Adrenal gland (tissue), 9 donors: ENCODE measurements at regions not wholly inside any gene's neighbourhood (a gene's known extent, or its start where the extent isn't known, plus 50 kb on each side); places are given as distances from the start of the nearest gene placed in this dataset.

Experiments used
- DNase-seq, 7 donors: peaks; one replicate each; pipeline ENCODE4 v3.0.0-alpha.2; 2019 to 2020
- H3K27ac ChIP-seq, 5 donors: fragments of 200-600 bp; sonication (generic) in 4 of 5; 1 replicate in 3 of 5; 2 replicates in 2 of 5; pipeline versions ENCODE4 v1.5.1 to v1.8.0; 2016 to 2020; ENCODE audit warnings: mild to moderate bottlenecking in 1 of 5
- H3K27me3 ChIP-seq: fragments of 200-600 bp; 2 replicates; pipeline ENCODE4 v1.8.0; 2021
- H3K36me3 ChIP-seq, 2 donors: fragments of 200-600 bp; replicated peaks in 1 of 2; 1 replicate in 1 of 2; 2 replicates in 1 of 2; pipeline versions ENCODE4 v1.5.1 to v1.8.0; 2018 to 2022
- H3K4me1 ChIP-seq, 2 donors: fragments of 200-600 bp; replicated peaks in 1 of 2; 1 replicate in 1 of 2; 2 replicates in 1 of 2; pipeline versions ENCODE4 v1.5.1 to v1.8.0; 2018 to 2021
- H3K4me3 ChIP-seq, 4 donors: fragments of 200-600 bp; sonication (generic) in 3 of 4; one replicate each; pipeline ENCODE4 v1.5.1; 2016 to 2018
- H3K9me3 ChIP-seq, 3 donors: fragments of 200-600 bp; sonication (generic) in 1 of 3; replicated peaks in 1 of 3; 1 replicate in 2 of 3; 2 replicates in 1 of 3; pipeline versions ENCODE4 v1.5.1 to v1.8.0; 2016 to 2021
- CTCF ChIP-seq, 6 experiments: fragments of 450-650 bp in 4 of 6; fragments of 200-600 bp in 2 of 6; sonication (generic) in 1 of 6; IDR thresholded peaks; 1 replicate in 5 of 6; 2 replicates in 1 of 6; pipeline versions ENCODE4 v1.5.1 to v1.8.0; 2016 to 2021; ENCODE audit warnings: antibody characterized with exemption in 6 of 6, mild to moderate bottlenecking in 2 of 6, moderate library complexity in 1 of 6
- POLR2A ChIP-seq, 2 donors: fragments of 450-650 bp; IDR thresholded peaks; one replicate each; pipeline ENCODE4 v1.6.1; 2017; ENCODE audit warnings: antibody characterized with exemption in 2 of 2, mild to moderate bottlenecking in 2 of 2, moderate library complexity in 1 of 2
- WGBS, 4 donors: extraction: QIAGEN DNeasy Blood & Tissue Kit in 2 of 4; methylation state at CpG; one replicate each; pipeline versions ENCODE4 v1.1.5 to v1.1.7; 2013 to 2017; 5-methylcytosine and 5-hydroxymethylcytosine counted together
- intact Hi-C, 2 donors: fragments of 100-400 bp; cut with DNase I; formaldehyde crosslinking; loops; one replicate each; pipeline versions ENCODE4 v1.14.1 to v1.15.0; 2022 to 2023
- donor health status: healthy with polysubstance abuse.
- donor health status: Bipolar disorder and iron deficiency.
- donor health status: DM: yes; HTN: yes; CAD: no.
- donor health status: DM: no; HTN: no; CAD: no.
- donor health status: DM: no; HTN: no; CAD: no.

GRCh38 chr17:53588317-53588716 is 234.4 kb upstream of the KIF2B start:
- no peaks in the 10 kb centered on the region for H3K9me3 ChIP-seq
- intact Hi-C loops: no loop called here
- no peak for DNase-seq

GRCh38 chr17:53574038-53574437 is 248.7 kb upstream of the KIF2B start:
- Histone ChIP-seq H3K27ac (no peak overlapping the region), H3K4me3 (no peak overlapping the region), H3K9me3 (no peaks in the 10 kb centered on the region), H3K4me1 (no peaks in the 10 kb centered on the region), H3K36me3 (no peaks in the 10 kb centered on the region), H3K27me3 (no peaks in the 10 kb centered on the region)
- TF ChIP-seq CTCF (IDR thresholded peaks at IDR 0.05) (no peak), POLR2A (IDR thresholded peaks at IDR 0.05) (no peak)
- 81 to 93% (median 88%) methylated on average over 2 of the region's 2 CpGs for WGBS, 4 donors
- DNase-seq: no peak
- intact Hi-C loops: no loop called here

More at GRCh38 chr17:53588317-53588716, 234.4 kb upstream of the KIF2B start:
- Histone ChIP-seq H3K27ac (no peak overlapping the region), H3K4me3 (no peak overlapping the region), H3K36me3 (no peaks in the 10 kb centered on the region), H3K27me3 (no peaks in the 10 kb centered on the region), H3K4me1 (no peaks in the 10 kb centered on the region)
- TF ChIP-seq CTCF (IDR thresholded peaks at IDR 0.05): no peak

DNA sequence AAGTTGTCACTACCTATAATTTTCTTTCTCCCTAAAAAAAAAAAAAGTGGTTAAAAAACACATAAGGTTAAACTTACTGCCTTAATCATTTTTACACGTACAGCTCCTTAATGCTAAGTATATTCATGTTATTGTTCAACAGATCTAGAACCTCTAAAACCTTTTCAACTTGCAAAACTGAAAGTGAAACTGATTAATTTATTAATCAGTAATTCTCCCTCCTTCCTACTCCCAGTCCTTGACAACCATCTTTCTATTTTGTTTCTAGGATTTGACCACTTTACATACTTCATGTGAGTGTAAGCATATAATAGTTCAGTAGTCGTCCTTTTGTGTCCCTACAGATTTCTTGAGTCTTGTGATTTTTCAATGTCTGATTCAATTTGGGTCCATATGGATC is 251.4 kb upstream of the KIF2B start:
- WGBS, 4 donors: 59 to 68% (median 61%) methylated on average over 2 of the region's 2 CpGs
- Histone ChIP-seq H3K27ac (no peak overlapping the region), H3K9me3 (no peaks in the 10 kb centered on the region), H3K27me3 (peaks cover 4% of the 10 kb centered on the region), H3K4me1 (no peaks in the 10 kb centered on the region), H3K36me3 (no peaks in the 10 kb centered on the region), H3K4me3 (no peak overlapping the region)
- intact Hi-C loops: no loop called here
- no peak for TF ChIP-seq CTCF (IDR thresholded peaks at IDR 0.05)
- no peak for TF ChIP-seq POLR2A (IDR thresholded peaks at IDR 0.05)
- no peak for DNase-seq

DNA sequence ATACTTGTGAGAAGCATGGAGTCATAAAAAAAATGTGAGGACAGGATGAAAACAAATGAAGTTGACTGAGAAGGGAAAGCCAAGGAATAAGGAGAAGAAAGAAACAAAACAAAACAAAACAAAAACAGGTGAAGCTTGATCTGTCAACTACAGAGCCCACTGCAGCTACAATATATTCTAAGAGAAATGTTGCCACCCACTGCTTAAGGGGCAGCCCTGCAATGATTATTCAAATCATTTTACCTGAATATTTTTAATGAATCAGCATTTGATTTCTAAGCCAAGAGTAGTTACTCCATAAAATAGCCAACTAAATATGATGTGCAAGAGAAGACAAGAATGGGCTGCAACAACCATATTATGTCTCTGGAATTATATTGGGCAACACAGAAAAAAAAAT is 252.0 kb upstream of the KIF2B start:
- Histone ChIP-seq H3K27me3 (peaks cover 4% of the 10 kb centered on the region), H3K27ac (no peak overlapping the region), H3K4me3 (no peak overlapping the region), H3K36me3 (no peaks in the 10 kb centered on the region), H3K4me1 (no peaks in the 10 kb centered on the region), H3K9me3 (no peaks in the 10 kb centered on the region)
- intact Hi-C loops: no loop called here
- TF ChIP-seq POLR2A (IDR thresholded peaks at IDR 0.05) (no peak), CTCF (IDR thresholded peaks at IDR 0.05) (no peak)
- no peak for DNase-seq
